CD4-positive, alpha-beta T cell treated with Interleukin-15 for 4 hours (primary cell): ENCODE measurements at regions not wholly inside any gene's neighbourhood (a gene's known extent, or its start where the extent isn't known, plus 50 kb on each side); places are given as distances from the start of the nearest gene placed in this dataset.
"Not testable (repeated sequence)": the region's sequence is repeated elsewhere in the genome, so short reads cannot be mapped to it uniquely, and the experiment has no call there.

Experiments
- DNase-seq: peaks from one replicate; pipeline ENCODE4 v3.0.0-alpha.2; 2020; ENCODE audit warnings: low spot score

DNA sequence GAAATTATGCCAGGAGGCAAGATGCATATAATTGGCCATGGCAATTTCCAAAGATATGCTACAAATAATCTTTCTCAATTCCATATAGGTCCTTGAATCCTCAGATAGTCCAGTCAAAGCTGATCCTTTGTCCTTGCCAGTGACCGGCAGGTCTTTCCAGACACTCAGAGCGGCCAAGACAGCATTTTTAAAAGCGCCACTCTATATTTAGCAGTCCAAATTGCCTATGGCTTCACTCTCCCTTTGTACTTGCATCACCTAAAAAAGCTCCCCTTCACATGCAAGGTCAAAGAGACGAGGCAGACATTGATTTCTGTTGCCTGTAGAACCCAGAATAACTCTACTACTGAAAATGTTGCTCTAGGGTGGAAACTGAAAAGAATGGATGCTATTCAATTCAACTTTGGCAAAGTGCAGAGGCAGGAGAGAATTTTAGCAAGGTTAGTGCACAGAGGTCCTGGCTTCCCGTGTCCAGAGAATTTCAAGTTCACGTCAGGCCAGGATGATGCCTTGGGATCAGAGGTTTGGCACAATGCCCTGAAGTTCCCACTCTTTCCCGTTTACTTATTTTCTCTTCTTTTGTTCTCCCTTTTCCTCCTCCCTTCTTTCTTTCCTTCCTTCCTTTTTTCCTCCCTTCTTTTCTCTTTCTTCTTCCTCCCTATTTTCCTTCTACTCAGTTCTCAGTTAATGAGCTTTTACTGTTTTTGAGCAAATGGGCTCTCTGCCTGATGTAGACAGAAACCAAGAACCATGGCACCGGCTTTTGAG lies 108.5 kb downstream of the KCNK1 start:
- no peak for DNase-seq

DNA sequence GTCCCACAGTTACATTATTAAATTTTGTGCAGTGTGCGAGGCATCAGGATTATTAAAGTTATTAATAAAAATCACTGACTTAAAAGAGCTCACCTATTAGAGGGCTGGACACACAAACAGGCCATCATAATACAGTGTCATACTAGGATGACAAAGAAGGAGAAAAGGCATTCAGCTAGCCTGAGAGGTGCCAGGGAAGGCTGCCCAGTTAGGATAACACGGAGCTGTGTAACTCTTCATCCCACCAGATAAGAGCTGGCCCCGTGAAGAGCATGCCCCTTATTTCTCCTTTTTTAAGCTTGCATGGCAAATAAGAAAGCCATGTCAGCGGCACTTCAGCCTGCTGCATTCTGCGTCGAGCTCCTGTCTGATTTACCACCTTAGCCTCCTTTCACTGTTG lies 109.5 kb downstream of the KCNK1 start:
- DNase-seq = no peak

DNA sequence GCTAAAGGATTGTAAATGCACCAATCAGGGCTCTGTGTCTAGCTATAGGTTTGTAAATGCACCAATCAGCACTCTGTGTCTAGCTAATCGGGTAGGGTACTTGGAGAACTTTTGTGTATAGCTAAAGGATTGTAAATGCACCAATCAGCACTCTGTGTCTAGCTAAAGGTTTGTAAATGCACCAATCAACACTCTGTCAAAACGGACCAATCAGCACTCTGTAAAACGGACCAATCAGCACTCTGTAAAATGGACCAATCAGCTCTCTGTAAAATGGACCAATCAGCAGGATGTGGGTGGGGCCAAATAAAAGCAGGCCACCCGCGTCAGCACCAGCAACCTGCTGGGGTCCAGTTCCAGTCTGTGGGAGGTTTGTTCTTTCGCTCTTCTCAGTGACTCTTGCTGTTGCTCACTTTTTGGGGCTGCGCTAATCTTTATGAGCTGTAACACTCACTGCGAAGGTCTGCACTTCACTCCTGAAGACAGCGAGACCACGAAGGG lies 110.3 kb downstream of the KCNK1 start:
- DNase-seq = not testable (repeated sequence)

DNA sequence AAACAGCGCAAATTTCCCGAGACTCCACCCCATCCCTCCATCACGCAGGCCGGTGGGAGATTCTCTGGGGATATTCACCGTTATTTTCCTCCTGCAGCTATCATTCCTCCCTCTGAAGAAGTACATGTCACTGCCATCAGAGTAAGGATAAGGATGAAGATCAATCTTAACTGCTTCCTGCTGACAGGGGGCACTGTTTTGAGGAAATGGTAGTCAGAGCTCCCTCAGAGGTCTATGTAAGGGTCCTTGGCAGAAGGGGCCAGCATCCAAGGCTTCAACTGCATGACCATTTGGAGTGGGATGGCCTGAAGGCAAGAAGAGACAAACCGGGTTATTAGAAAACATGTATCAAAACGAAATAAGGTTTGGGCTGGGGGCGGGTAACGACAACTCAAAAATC lies 111.5 kb downstream of the KCNK1 start:
- no peak for DNase-seq

DNA sequence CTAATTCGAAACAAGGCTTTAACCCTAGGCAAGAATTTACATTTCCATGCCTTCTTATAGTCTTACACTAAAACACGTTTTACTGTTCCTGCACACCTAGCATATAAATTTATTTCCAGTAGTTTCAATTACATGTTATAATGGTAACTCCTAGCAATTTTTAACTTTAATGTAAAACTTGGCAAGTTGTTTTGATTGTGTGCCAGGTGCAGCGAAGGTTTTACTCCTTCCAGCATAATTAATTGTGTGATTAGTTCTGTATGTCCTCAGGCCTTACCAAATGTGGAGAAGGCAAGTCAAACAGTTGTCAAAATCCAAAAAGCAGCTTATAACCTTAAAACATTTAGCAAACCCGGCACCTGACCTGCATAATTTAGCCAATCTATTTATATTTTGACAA lies 114.8 kb downstream of the KCNK1 start:
- no peak for DNase-seq

DNA sequence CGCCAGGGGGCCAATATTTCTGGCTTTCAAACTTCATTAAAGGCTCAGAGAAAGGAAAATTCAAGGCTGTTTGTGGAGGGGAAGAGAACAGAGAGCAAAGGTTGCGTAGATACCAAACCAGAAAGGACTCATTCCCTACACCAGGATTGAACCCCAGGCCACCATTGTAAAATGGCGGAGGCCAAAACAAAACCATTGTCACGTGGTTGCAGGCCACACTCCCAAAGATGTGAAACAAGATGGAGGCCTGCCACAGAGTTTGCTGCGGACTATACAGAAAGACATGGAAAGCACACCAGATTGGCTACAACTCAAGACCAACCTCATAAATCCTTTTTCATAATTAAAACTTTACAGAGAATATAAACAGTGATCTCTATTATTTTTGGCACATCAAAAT lies 116.5 kb downstream of the KCNK1 start:
- no peak for DNase-seq

DNA sequence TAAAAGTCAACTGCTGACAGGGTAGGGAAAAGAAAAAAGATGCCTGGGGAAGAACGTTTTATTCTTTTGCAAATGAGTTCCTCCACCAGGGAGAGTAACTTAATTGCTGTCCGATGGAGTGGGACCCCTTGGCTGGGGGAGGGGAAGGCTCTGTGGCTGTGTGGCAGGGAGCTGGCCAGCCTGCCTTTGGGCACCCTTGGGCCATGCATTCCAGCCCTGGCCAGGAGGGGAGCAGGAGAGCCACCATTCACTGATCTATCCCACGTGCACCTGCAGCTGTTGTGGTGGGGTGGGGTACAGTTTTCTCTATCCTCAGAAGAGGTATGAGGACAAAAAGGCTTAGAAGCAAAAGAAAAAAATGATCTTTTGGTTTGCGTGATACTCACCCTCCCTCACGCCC lies 116.9 kb downstream of the KCNK1 start:
- no peak for DNase-seq

DNA sequence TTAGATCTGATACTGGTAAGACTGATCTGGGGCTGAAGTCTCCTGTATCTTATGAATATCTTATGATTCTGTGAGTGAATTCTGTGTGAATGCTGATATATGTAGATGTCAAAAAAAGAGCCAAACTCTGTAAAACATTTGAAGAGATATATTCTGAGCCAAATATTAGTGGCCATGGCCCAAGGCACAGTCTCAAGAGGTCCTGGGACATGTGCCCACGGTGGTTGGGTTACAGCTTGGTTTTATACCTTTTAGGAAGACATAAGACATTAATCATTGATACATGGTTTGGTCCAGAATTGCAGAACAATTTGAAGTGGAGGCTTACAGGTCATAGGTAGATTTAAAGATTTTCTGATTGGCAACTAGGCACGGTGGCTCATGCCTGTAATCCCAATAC lies 118.3 kb downstream of the KCNK1 start:
- DNase-seq = no peak

DNA sequence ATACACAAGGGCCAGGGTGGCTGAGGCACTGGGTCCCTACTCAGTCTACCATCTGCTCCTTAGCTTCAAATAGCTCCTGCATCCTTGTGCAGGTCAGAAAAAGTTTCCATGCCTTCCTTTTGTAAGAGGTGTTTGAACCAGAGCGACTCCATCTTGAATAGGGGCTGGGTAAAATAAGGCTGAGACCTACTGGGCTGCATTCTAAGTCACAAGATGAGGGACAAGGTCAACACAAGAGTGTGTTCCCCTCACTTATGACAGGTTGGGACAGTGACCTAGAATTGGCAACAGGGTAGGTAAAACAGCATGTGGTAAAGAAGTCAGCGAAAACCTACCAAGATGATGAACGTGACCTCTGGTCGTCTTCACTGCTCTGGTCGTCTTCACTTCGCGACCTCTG lies 120.5 kb downstream of the KCNK1 start:
- no peak for DNase-seq

DNA sequence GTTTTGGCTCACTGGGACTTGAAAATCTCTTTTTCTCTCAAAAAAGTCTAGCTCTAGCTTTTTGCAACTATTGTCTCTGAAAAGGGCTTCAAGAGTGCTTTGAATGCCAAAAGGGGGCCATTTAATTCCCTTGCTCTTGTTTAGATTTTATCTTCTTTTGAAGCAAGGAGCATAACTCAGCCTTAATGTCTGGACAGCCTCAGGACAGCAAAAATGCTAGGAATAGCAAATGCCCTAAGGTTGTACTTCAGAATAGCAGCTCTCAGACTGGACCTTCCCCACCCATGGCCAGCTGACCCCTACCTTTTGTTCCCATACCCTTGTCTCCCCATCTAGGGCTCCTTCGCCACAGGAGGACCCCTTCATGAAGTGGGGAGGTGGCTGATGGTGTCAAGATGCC lies 121.4 kb downstream of the KCNK1 start:
- no peak for DNase-seq

DNA sequence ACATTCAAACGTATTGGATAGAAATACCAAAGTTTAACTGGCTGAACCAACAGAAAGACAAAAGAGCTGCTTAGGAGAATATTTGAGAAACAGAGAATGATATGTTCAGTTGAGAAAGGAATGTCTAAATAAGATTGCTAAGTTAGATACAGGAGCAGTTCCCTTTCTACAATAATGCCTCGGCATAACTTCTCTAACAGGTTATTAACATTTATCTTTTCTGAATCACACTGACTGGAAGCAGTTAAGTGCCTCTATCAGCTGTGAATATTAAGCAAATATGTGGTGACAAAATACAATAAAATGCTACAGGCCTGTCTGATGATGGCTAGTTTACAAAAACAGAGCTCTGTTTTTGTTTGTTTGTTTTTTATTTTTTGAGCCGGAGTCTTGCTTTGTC lies 121.9 kb downstream of the KCNK1 start:
- no peak for DNase-seq

DNA sequence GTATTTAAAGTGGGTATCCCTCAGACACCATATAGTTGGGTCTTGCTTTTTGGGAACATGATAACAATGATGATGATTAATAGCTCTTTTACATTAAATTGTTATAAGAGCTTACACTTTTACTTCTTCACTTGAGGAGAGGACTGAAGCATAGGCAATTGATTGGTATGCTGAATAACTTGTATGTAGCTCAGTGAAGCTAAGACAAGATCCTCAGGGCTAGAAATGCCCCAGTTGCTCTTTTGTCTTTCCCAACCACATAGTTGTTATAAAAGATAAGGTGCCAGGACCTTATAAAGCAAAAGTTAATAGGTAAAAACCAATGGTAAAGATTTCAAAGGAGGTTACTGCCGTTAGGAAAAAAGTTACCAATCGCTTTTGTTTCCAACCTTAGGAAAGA lies 123.4 kb downstream of the KCNK1 start:
- no peak for DNase-seq

DNA sequence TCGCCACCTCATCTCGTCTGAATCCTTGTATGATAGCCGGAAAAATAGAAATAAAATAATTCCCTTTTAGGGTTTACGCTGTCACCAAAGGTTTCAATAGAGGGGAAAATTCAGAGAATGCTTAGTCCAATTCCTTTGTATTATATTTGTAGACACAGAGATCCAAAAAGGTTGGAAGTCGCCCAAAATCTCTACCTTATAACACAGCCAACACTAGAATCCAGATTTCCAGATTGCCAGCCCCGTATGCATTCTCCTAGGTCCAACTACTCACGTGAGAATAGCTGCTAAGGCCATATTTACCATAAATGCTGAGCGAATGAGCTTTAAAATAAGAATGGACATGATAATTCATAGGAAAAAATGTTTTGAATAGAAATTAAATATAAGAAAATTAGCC lies 124.5 kb downstream of the KCNK1 start:
- no peak for DNase-seq

DNA sequence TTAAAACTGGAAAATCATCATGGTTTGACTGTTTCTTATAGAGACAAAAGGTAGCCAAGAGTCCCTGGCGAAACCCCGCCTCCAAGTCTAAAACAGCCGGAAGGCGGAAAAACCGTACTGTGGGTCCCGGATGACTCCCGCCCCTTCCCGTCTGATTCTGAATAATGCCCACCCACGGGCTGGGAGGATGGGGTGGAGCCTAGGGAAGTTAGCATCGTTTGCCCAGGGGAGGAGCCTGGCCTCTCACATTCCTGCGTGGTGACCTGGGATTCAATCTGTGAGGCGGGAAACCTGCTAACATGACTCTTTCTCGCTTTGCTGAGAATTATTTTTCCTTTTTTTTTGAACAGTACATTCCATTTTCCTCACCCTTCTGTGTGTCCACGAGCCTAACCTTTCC lies 124.9 kb downstream of the KCNK1 start:
- no peak for DNase-seq

DNA sequence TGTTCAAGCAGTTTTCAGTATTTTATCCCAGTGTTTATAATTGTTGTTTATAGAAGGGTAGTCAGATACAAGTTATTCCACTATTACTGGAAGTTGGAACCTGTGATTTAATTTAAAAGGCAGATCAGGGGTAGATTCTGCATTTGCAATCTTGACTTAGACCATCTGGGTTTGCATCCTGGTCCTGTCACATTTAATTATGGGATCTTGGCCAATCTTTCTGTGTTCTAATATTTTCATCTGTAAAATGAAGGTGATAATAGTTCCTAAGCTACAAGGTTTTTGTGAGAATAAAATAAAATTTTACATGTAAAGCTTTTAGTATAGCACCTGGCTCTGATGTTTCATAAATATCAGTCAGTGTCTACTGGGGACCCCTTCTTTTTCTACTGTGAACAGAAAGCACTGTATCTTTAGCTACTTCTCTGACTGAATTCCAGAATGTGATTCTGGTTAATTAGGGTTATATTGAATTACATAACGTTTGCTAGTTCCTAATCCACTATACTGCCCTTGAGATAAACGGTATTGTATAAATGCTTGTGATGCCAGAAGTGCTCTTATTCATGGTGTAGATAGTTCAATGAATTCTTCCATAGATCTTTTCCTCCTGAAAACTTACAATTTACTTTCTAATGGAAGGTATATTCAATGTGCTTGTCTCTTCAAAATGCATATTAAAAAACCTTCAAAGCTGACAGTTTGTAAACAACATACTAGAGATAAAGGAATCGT lies 131.0 kb downstream of the KCNK1 start:
- DNase-seq = no peak

DNA sequence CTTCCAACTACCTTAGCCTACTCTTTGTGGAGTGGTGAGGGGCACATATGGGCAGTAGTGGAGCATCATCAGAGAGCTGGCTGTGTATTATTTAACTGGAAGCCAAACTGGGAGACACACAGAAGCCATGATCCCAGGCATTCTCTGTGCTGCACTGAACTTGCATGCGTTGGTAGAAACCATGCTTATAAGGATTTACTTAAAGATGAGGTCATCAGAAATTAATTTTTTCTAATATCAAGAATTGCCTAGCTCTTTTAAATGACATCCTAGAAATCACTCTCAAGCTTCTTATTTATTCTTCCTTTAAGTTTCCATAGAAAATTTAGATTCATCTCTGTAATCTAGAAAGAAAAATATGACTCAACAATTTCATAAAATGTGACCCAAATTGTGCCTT lies 136.2 kb downstream of the KCNK1 start:
- DNase-seq = no peak

DNA sequence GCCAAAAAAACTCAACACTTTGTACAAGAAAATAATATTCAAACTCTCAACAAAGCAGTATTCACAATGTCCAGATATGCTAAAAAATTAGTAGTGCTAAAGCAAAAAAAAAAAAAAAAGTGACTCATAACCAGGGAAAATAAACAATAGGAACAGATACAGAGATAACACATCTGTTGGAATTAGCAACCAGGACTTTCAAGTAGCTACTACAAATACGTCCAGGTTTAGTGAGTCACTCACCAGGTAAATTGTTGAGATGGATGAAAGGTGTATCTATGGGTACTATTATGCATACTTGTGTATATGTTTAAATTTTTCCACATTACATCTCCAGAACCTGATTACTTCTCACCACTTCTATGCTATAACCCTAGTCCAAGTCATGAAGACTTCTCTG lies 144.8 kb upstream of the SLC35F3 start:
- DNase-seq = no peak

DNA sequence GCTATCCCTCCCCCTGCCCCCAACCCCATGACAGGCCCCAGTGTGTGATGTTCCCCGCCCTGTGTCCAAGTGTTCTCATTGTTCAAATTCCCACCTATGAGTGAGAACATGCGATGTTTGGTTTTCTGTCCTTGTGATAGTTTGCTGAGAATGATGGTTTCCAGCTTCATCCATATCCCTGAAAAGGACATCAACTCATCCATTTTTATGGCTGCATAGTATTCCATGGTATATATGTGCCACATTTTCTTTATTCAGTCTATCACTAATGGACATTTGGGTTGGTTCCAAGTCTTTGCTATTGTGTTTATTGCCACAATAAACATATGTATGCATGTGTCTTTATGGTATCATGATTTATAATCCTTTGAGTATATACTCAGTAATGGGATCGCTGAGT lies 140.2 kb upstream of the SLC35F3 start:
- DNase-seq = not testable (repeated sequence)

DNA sequence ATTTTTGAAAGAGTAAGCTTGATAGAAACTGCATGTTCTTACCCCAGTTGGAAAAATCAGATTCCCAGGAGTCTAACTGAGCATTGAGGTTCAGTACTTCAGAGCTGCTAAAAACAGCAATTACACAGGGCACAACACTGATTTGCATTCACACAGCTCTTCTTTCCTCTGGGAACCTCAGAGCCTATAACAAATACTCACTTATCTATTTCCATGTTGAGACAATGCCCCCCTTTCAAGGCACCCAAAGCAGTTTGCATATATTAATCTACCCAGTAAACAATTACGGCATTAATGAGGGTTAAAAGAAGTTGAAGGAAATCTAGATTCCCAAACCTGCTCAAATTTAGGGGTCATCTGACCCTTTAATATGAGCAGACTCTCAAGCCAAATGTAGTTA lies 126.9 kb upstream of the SLC35F3 start:
- no peak for DNase-seq

DNA sequence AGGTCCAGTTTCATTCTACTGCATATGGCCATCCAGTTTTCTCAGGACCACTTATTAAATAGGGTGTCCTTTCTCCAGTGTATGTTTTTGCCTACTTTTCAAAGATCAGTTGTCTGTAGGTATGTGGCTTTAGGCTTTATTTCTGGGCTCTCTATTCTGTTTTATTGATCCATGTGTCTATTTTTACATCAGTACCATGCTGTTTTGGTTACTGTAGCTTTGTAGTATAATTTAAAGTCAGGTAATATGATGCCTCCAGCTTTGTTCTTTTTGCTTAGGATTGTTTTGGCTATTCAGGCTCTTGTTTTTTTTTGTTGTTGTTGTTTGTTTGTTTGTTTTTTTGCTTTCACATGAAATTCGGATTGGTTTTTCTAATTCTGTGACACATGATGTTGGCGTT lies 124.4 kb upstream of the SLC35F3 start:
- no peak for DNase-seq

DNA sequence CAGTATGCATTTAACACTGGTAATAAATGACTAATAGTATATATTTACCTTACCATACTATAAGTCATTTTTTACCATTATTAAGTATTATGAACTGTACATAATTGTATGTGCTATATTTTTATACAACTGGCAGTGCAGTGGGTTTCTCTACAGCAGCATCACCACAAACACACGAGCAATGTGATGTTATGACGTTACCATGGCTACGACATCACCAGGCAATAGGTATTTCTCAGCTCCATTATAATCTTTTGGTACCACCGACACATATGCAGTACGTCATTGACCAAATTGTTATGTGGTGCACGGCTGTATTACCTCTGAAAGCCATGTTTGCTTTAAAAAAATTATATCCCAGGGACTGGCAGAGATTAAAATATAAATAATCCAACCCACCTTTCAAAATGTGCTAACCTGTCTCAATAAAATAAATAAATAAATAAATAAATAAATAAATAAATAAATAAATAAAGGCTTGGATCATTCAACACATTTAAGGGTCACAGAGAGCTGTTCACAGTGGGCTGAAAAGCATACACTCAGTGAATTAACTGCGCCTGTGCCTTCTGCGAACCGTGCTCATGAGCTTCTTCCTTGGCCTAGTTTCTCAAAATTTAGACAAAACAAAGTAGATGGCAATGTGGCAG lies 121.4 kb upstream of the SLC35F3 start:
- no peak for DNase-seq

DNA sequence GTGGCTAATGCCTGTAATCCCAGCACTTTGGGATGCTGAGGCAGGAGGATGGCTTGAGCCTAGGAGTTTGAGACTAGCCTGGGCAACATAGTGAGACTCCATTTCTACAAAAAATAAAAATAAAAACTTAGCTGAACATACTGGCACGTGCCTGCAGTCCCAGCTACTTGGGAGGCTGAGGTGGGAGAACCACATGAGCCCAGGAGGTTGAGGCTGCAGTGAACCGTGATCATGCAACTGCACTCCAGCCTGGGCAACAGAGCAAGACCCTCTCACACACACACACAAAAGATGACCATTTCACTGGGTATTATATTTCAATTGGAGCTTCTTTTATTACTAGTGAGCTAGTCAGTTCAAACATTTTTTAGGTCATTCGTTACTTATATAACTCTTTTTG lies 116.9 kb upstream of the SLC35F3 start:
- no peak for DNase-seq

DNA sequence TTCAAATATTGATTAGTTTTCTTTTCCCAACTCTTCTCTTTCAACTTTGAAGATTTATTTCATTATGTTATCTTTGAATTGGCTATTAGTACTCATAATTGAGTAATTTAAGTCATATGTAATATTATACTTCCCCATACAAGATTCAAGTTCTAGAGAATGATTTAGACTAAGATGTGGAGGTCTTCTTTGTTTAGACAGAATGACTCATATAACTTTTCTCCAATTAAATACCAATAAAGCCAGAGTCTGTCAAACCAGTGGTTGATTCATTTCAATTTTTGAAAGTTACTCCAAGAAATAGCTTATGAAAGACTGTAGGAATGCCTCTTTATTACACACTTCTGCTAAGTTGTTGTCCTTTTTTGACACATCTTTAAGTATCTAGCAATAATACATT lies 115.8 kb upstream of the SLC35F3 start:
- DNase-seq = no peak
